Heart left ventricle (tissue), 16 donors: ENCODE measurements at regions not wholly inside any gene's neighbourhood (a gene's known extent, or its start where the extent isn't known, plus 50 kb on each side); places are given as distances from the start of the nearest gene placed in this dataset.

Experiments
- ATAC-seq, 4 donors: fragments of 200-7000 bp; cut with Tn5 transposase; one replicate each; pipeline ENCODE4 v1.9.1; 2020 to 2022; ENCODE audit warnings: moderate library complexity in 4 of 4, mild to moderate bottlenecking in 3 of 4, moderate number of reproducible peaks in 1 of 4
- DNase-seq, 5 donors: peaks; one replicate each; pipeline ENCODE4 v3.0.0-alpha.2; 2020
- H3K27ac ChIP-seq, 12 donors: fragments of 200-600 bp; sonication (generic) in 4 of 12; one replicate each; pipeline versions ENCODE4 v1.5.0 to v1.8.0; 2016 to 2022; ENCODE audit warnings: mild to moderate bottlenecking in 2 of 12
- H3K27me3 ChIP-seq, 9 donors: fragments of 200-600 bp; sonication (generic) in 2 of 9; one replicate each; pipeline versions ENCODE4 v1.5.1 to v1.8.0; 2016 to 2022; ENCODE audit warnings: mild to moderate bottlenecking in 3 of 9
- H3K36me3 ChIP-seq, 9 donors: fragments of 200-600 bp; sonication (generic) in 2 of 9; one replicate each; pipeline versions ENCODE4 v1.5.0 to v1.8.0; 2018 to 2022; ENCODE audit warnings: mild to moderate bottlenecking in 2 of 9
- H3K4me1 ChIP-seq, 12 donors: fragments of 200-600 bp; sonication (generic) in 4 of 12; one replicate each; pipeline versions ENCODE4 v1.5.0 to v1.8.0; 2016 to 2022; ENCODE audit warnings: mild to moderate bottlenecking in 3 of 12
- H3K4me3 ChIP-seq, 12 donors: fragments of 200-600 bp; sonication (generic) in 4 of 12; one replicate each; pipeline versions ENCODE4 v1.5.0 to v1.8.0; 2017 to 2022; ENCODE audit warnings: mild to moderate bottlenecking in 9 of 12, moderate library complexity in 4 of 12
- H3K9me3 ChIP-seq, 12 donors: fragments of 200-600 bp; sonication (generic) in 4 of 12; one replicate each; pipeline versions ENCODE4 v1.5.0 to v1.8.0; 2016 to 2022; ENCODE audit warnings: mild to moderate bottlenecking in 1 of 12
- POLR2A ChIP-seq, 2 donors: fragments of 450-650 bp; IDR thresholded peaks; one replicate each; pipeline ENCODE4 v1.6.1; 2017; ENCODE audit warnings: antibody characterized with exemption in 2 of 2, mild to moderate bottlenecking in 2 of 2, moderate library complexity in 2 of 2
- WGBS, 4 donors: extraction: QIAGEN DNeasy Blood & Tissue Kit in 2 of 4; methylation state at CpG; one replicate each; pipeline versions ENCODE4 v1.1.5 to v1.1.7; 2013 to 2018; 5-methylcytosine and 5-hydroxymethylcytosine counted together
- intact Hi-C, 10 donors: fragments of 100-400 bp; cut with DNase I; formaldehyde crosslinking; loops; one replicate each; pipeline versions ENCODE4 v1.11.1 to v1.14.2; 2022
- TF ChIP-seq, protein P1 (sequence below), 12 donors: fragments of 200-600 bp; sonication (generic) in 4 of 12; IDR thresholded peaks; one replicate each; pipeline versions ENCODE4 v1.5.0 to v1.8.0; 2018 to 2022; ENCODE audit warnings: antibody characterized with exemption in 12 of 12, mild to moderate bottlenecking in 5 of 12
- donor health status: ischemic (EF 13 %, LVEDD 7.1; RV severe dilation, severe dysfunction).
- donor health status: healthy with polysubstance abuse.
- donor health status: DM: no; HTN: yes; CAD: no.
- donor health status: DM: no; HTN: no; CAD: no.
- donor health status: ischemic (EF 25% LVEDD 6.9; RV normal size, moderate dysfunction).
- donor health status: ischemic (EF 25% LVEDD 5.7; RV mildly dilated, moderate dysfunction).
- donor health status: healthy.
- donor health status: DM: yes; HTN: yes; CAD: no.
- donor health status: ischemic (EF 35%, LVEDD 5.7; RV mildly dilated, moderate dysfunction).
- donor health status: nonischemic (EF 11% LVEDD 7.7; RV severe dilation, severe dysfunction).
- donor health status: DM: yes; HTN: yes; CAD: no.
- donor health status: PGD.
- donor health status: ischemic (EF 29% LVEDD 5.4; RV normal size, mild dysfunction).
- donor health status: nonischemic (EF 23%, LVEDD 6.1; RV moderate dilation, normal function).

DNA sequence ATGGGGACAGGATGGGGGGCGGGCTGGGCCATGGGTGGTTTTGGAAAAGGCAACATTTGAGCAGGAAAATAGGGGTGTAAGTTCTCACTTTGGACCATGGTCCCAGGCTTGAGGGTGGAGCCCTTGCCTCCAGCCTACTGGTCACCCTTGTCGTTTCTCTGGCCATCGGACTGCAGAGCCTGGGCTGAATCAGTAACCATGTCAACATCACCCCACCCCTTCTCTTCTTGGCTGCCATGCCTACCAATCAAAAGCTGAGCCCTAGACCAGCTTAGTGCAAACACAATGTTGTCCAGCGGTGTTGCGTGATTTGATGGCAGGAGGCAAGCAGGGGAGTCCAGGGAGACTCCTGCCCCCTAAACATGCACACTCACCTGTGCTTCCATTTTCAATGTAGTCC is 231.0 kb upstream of the KAZN start:
- Histone ChIP-seq H3K27me3 (peaks cover 0 to 46% (median 7%) of the 10 kb centered on the region in 9 donors), H3K36me3 (no peaks in the 10 kb centered on the region), H3K27ac (no peak overlapping the region), H3K4me3 (no peak overlapping the region), H3K9me3 (peaks cover 0 to 4% (median 0%) of the 10 kb centered on the region in 12 donors), H3K4me1 (peaks cover 0 to 11% (median 2%) of the 10 kb centered on the region in 12 donors)
- intact Hi-C loops, result no loop called here
- DNase-seq (no peak), ATAC-seq (no peak)
- TF ChIP-seq, protein P1, sequence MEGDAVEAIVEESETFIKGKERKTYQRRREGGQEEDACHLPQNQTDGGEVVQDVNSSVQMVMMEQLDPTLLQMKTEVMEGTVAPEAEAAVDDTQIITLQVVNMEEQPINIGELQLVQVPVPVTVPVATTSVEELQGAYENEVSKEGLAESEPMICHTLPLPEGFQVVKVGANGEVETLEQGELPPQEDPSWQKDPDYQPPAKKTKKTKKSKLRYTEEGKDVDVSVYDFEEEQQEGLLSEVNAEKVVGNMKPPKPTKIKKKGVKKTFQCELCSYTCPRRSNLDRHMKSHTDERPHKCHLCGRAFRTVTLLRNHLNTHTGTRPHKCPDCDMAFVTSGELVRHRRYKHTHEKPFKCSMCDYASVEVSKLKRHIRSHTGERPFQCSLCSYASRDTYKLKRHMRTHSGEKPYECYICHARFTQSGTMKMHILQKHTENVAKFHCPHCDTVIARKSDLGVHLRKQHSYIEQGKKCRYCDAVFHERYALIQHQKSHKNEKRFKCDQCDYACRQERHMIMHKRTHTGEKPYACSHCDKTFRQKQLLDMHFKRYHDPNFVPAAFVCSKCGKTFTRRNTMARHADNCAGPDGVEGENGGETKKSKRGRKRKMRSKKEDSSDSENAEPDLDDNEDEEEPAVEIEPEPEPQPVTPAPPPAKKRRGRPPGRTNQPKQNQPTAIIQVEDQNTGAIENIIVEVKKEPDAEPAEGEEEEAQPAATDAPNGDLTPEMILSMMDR (IDR thresholded peaks at IDR 0.05), result no peak
- no peak for TF ChIP-seq POLR2A (IDR thresholded peaks at IDR 0.05)
- WGBS, 4 donors, result 68 to 73% (median 68%) methylated on average over 5 of the region's 5 CpGs

DNA sequence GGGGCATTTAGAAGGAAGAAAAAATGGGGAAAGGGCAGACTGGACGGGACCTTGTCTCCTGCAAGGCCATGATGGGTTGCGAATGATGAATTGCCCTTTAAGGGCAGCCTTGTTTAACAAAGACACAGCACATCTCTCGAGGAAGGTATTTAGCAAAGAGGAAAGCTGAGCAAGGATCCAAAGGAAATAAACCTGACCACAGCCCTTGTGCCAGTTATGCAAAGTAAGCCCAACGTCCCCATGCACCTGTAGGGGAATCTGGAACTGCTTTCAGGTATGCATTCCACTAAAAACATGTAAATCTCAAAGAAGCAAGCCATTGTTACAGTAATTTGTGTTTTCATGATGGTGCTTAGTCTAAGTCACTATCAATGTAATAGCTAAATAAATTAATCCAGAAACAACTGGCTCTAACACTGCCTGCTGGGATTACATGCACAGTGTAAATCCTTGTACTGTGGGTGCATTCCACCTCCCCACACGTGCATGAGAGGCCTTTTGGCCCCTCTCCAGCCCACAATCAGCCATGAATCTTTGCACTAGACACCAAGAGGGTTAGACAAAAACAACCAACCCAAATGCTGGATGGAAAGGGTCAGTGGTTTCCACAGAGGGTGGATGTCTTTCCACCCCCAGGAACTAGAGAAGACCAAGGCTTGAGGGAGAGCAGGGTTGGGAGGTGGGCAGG is 228.8 kb upstream of the KAZN start:
- H3K27me3 ChIP-seq, result peaks cover 0 to 46% (median 7%) of the 10 kb centered on the region in 9 donors
- H3K4me3 ChIP-seq, result no peak overlapping the region
- intact Hi-C loops, result no loop called here
- TF ChIP-seq, protein P1 (IDR thresholded peaks at IDR 0.05), result no peak
- TF ChIP-seq POLR2A (IDR thresholded peaks at IDR 0.05), result no peak
- H3K36me3 ChIP-seq, result no peaks in the 10 kb centered on the region
- DNase-seq (no peak), ATAC-seq (no peak)
- 37 to 46% (median 41%) methylated on average over 5 of the region's 5 CpGs for WGBS, 4 donors
- H3K4me1 ChIP-seq, result peaks cover 0 to 11% (median 2%) of the 10 kb centered on the region in 12 donors
- H3K27ac ChIP-seq, result no peak overlapping the region
- peaks cover 0 to 1% (median 0%) of the 10 kb centered on the region in 12 donors for H3K9me3 ChIP-seq

DNA sequence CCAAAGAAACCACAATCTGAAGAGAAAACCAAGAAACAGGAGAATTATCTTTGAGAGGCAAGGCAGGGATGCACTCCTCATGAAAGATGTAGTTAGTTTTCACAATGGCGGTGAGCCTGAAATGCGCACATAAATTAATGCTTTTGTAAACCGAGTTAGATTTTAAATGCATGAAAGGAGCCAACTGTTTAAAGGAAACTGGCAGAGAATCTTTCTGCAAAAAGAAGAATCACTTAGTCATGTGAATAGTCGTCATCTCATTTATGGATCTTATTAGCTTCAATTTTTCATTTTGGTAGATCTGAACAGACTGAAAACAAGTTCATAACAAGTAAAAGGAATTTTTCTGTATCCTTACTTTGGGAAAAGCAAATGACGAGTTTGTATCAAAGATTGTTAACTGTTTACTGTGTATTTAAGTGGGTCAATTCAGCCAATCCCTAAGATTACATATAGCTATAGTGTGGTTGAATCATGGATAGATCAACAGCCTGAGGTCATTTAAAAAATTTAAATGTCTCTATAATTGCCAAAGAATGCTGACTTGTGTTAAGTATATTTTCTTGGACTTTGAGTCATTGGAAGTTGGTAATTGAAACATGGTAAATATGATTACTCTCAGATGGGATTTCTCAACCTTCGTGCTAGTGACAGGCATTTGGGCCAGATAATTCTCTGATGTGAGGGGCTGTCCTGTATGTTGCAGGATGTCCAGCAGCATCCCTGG is 226.6 kb upstream of the KAZN start:
- no peak overlapping the region for H3K27ac ChIP-seq
- no peaks in the 10 kb centered on the region for H3K4me1 ChIP-seq
- no peak for ATAC-seq
- peaks cover 0 to 39% (median 7%) of the 10 kb centered on the region in 9 donors for H3K27me3 ChIP-seq
- no peaks in the 10 kb centered on the region for H3K9me3 ChIP-seq
- TF ChIP-seq POLR2A (IDR thresholded peaks at IDR 0.05), result no peak
- TF ChIP-seq, protein P1 (IDR thresholded peaks at IDR 0.05), result no peak
- no peaks in the 10 kb centered on the region for H3K36me3 ChIP-seq
- DNase-seq, result no peak
- intact Hi-C loops, result no loop called here
- H3K4me3 ChIP-seq, result no peak overlapping the region
- WGBS, 4 donors, result 65 to 74% (median 69%) methylated on average over 6 of the region's 6 CpGs

DNA sequence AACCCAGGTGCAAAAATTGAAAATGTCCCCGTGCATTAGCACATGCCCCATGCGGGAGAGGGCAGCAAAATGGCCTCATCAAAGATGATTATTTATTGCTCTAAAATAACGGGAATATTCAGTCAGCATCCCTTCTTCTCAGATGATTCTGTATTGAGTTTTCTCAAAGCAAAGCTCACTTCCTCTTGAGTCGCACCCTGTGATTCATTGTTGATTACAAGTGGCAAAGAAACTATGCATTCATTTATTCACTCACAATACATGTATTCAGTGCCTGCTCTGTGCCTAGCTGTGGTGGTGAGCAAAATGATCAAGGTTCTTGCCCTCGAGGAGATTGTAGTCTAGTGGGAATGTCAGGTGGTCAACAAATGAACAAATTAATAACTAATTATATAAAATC is 226.0 kb upstream of the KAZN start:
- Histone ChIP-seq H3K4me3 (no peak overlapping the region), H3K27me3 (peaks cover 0 to 33% (median 5%) of the 10 kb centered on the region in 9 donors), H3K27ac (no peak overlapping the region), H3K36me3 (no peaks in the 10 kb centered on the region), H3K9me3 (no peaks in the 10 kb centered on the region), H3K4me1 (no peaks in the 10 kb centered on the region)
- WGBS, 4 donors, result 77 to 84% (median 81%) methylated on average over 5 of the region's 5 CpGs
- ATAC-seq (no peak), DNase-seq (no peak)
- intact Hi-C loops, result no loop called here
- TF ChIP-seq POLR2A (IDR thresholded peaks at IDR 0.05), result no peak
- TF ChIP-seq, protein P1 (IDR thresholded peaks at IDR 0.05), result no peak
